HG03432 (cell line): ENCODE measurements at regions not wholly inside any gene's neighbourhood (a gene's known extent, or its start where the extent isn't known, plus 50 kb on each side); places are given as distances from the start of the nearest gene placed in this dataset.
"Not testable (repeated sequence)": the region's sequence is repeated elsewhere in the genome, so short reads cannot be mapped to it uniquely, and the experiment has no call there.

Source experiments
- ATAC-seq: cut with Tn5 transposase; IDR thresholded peaks from one replicate; pipeline ENCODE4 v1.9.1; 2021; ENCODE audit warnings: mild to moderate bottlenecking, moderate library complexity; ENCODE audit not compliant: unreplicated experiment

- no peak for ATAC-seq
These were observed 804.6 kb upstream of the RAG2 start for GRCh38 chr11:37402663-37403062.

- ATAC-seq, result no peak
These were observed 796.3 kb upstream of the RAG2 start for GRCh38 chr11:37394236-37394870.

- ATAC-seq, result no peak
These were observed 793.6 kb upstream of the RAG2 start for GRCh38 chr11:37391615-37392014.

- ATAC-seq, result no peak
These were observed 792.6 kb upstream of the RAG2 start for GRCh38 chr11:37390576-37391083.

- ATAC-seq, result no peak
These were observed 780.9 kb upstream of the RAG2 start for GRCh38 chr11:37378958-37379357.

- no peak for ATAC-seq
These were observed 774.6 kb upstream of the RAG2 start for GRCh38 chr11:37372667-37373066.

- ATAC-seq, result no peak
These were observed 773.4 kb upstream of the RAG2 start for GRCh38 chr11:37371346-37371970.

- ATAC-seq, result no peak
These were observed 772.8 kb upstream of the RAG2 start for GRCh38 chr11:37370817-37371216.

- no peak for ATAC-seq
These were observed 766.3 kb upstream of the RAG2 start for GRCh38 chr11:37364246-37364839.

- ATAC-seq, result no peak
These were observed 755.2 kb upstream of the RAG2 start for GRCh38 chr11:37353192-37353591.

- no peak for ATAC-seq
These were observed 754.4 kb upstream of the RAG2 start for GRCh38 chr11:37352485-37352884.

GRCh38 chr11:37343290-37343689, 745.3 kb upstream of the RAG2 start:
- no peak for ATAC-seq

- ATAC-seq, result no peak
These were observed 738.4 kb upstream of the RAG2 start for GRCh38 chr11:37336401-37336800.

- ATAC-seq, result no peak
These were observed 735.3 kb upstream of the RAG2 start for GRCh38 chr11:37333345-37333744.

GRCh38 chr11:37323843-37324242, 725.8 kb upstream of the RAG2 start:
- no peak for ATAC-seq

GRCh38 chr11:37322333-37323194, 724.5 kb upstream of the RAG2 start:
- ATAC-seq, result no peak

GRCh38 chr11:37320921-37321320, 722.9 kb upstream of the RAG2 start:
- no peak for ATAC-seq

GRCh38 chr11:37317803-37318202, 719.8 kb upstream of the RAG2 start:
- ATAC-seq, result no peak

- no peak for ATAC-seq
These were observed 715.2 kb upstream of the RAG2 start for GRCh38 chr11:37313266-37313665.

- ATAC-seq, result no peak
These were observed 708.5 kb upstream of the RAG2 start for GRCh38 chr11:37306563-37306962.

- not testable (repeated sequence) for ATAC-seq
These were observed 703.4 kb upstream of the RAG2 start for GRCh38 chr11:37301405-37301804.
